HG03565 (cell line): ENCODE measurements at regions not wholly inside any gene's neighbourhood (a gene's known extent, or its start where the extent isn't known, plus 50 kb on each side); places are given as distances from the start of the nearest gene placed in this dataset.
"Not testable (repeated sequence)": the region's sequence is repeated elsewhere in the genome, so short reads cannot be mapped to it uniquely, and the experiment has no call there.

Source experiments
- ATAC-seq: cut with Tn5 transposase; IDR thresholded peaks from one replicate; pipeline ENCODE4 v1.9.1; 2021; ENCODE audit warnings: mild to moderate bottlenecking, moderate library complexity; ENCODE audit not compliant: unreplicated experiment

- not testable (repeated sequence) for ATAC-seq
Measured at GRCh38 chr2:18266699-18267098, 293.8 kb downstream of the RDH14 start.

GRCh38 chr2:18265614-18266586 lies 294.6 kb downstream of the RDH14 start:
- no peak for ATAC-seq

DNA sequence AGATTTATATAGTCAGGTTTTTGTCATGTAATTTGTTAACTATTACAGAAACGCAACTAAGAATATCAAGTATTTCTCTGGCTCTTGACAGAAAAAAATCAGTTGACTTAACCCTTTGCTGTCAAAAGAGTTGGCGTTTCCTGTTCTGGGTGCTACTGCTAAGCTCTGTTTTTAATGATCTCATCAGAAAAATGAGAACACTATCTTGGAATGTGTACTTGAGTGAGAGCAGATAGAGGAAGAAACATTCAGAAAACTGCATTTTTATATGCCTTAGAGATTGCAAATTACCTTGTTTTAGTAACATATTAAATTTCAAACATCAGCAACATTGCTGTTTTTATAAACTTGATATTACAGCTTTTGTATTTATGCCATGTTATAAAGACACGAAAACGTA lies 297.9 kb downstream of the RDH14 start:
- no peak for ATAC-seq

- ATAC-seq, result no peak
Measured at GRCh38 chr2:18253686-18254197, 306.7 kb downstream of the RDH14 start.

GRCh38 chr2:18251486-18251885 lies 309.0 kb downstream of the RDH14 start:
- ATAC-seq, result no peak

DNA sequence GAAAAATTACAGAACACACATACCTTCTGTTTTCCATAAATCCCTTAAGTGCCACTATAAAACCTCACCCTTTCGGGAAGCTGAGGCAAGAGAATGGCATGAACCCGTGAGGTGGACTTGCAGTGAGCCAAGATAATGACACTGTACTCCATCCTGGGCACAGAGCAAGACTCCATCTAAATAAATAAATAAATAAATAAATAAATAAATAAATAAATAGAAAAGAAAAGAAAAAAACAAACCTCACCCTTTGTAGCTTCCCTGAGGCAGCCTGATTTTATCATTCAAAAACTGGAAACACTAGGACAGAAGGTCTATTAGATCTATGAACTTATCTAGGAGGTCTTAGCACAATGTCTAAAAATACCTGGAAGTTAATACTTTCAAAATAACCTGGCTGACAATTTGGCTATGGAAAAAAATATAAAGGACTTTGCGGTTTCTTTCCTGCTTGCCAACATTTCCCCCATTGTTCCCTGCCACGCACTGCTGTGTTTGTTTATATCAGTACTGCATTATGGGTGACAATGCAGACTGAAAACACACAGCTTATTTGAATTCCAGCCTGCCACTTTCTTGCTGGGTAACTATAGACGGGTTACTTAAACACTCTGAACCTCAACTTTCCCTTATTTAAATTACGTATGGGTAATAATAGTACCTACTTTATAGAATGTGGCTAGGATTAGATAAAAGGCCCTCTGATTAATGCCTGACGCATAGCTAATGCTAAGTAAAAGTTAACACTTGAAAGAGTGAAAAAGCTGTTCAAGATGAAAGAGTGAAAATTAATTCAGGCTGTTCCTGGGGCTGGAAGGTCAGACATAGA lies 313.0 kb downstream of the RDH14 start:
- no peak for ATAC-seq

DNA sequence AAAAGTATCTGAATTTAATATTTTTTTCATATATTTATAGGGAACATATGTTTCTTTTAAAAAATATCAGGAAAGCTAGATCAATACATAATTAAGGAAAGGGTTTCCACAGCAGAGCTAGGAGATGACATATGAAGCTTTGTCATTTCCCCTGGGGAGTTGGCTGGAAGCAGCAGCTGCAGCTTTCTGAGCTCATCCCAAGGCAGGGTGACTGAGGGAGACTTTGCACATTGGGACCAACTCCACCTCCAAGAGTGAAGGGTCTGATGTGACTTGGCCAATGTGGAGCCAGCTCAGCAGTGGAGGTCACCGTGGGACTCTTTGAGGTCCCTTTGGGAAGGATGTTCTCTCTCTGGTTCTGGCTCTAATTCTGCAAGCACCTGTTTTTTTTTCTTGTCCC lies 315.1 kb downstream of the RDH14 start:
- no peak for ATAC-seq

- no peak for ATAC-seq
Measured at GRCh38 chr2:18244845-18245244, 315.6 kb downstream of the RDH14 start.

GRCh38 chr2:18243816-18244215 lies 316.6 kb downstream of the RDH14 start:
- no peak for ATAC-seq

DNA sequence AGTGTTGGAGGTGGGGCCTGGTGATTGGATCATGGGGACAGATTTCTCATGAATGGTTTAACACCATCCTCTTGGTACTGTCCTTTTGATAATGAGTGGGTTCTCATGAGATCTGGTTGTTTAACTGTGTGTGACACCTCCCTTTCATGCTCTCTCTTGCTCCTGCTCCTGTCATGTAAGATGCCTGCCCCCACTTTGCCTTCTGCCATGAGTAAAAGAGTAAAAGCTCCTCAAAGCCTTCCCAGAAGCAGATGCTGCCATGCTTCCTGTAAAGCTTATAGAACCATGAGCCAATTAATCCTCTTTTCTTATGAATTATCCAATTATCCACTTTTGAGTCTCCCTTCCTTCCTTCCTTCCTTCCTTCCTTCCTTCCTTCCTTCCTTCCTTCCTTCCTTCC lies 317.7 kb downstream of the RDH14 start:
- ATAC-seq, result no peak

DNA sequence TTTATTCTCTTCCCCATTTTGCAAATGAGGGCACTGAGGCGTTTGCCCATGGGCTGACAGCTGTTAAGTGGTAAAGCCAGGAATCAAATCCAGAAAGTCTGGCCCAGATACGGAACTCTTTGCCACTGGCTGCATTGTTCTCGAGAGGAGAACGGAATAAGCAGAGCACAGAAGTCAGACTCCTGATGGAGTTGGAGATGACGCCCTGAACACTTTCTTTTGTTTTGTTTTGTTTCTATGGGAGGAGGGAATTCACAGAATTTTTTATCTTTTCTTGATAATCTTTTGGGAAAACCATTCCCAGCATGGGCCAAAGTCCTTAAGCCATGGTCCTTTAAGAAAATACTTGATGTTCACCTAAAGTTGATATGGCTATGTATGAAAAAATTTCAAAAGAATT lies 322.2 kb downstream of the RDH14 start:
- no peak for ATAC-seq

GRCh38 chr2:18237298-18237697 lies 323.2 kb downstream of the RDH14 start:
- no peak for ATAC-seq

GRCh38 chr2:18232731-18233438 lies 327.6 kb downstream of the RDH14 start:
- no peak for ATAC-seq

DNA sequence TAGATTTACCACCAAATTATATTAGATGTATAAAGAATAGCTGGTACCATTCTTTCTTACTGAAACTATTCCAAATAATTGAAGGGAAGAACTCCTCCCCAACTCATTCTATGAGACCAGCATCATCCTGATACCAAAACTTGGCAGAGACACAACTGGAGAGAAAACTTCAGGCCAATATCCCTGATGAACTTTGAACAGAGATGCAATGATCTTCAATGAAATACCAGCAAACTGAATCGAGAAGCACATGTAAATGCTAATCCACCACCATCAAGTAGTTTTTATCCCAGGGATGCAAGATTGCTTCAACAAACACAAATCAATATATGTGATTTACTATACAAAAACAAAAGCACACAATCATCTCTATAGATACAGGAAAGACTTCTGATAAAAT lies 329.8 kb downstream of the RDH14 start:
- no peak for ATAC-seq

DNA sequence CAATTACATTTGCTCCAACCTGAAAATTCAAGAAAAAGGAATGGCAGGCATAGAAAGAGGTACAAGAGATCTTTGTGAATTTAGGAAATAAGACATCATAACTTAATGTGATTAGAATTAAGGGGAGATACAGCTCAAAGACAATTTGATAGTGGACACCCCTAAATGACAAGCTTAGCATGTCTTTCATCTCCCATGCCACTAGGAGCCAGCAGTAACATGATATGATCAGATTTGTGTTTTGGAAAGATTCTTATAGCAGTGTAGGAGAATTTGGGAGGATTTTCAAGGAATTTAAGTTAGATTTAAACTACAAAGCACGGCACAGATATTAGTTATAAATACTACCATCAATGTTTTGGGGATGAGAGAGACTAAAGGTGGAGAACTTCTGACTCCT lies 340.8 kb downstream of the RDH14 start:
- ATAC-seq, result no peak

DNA sequence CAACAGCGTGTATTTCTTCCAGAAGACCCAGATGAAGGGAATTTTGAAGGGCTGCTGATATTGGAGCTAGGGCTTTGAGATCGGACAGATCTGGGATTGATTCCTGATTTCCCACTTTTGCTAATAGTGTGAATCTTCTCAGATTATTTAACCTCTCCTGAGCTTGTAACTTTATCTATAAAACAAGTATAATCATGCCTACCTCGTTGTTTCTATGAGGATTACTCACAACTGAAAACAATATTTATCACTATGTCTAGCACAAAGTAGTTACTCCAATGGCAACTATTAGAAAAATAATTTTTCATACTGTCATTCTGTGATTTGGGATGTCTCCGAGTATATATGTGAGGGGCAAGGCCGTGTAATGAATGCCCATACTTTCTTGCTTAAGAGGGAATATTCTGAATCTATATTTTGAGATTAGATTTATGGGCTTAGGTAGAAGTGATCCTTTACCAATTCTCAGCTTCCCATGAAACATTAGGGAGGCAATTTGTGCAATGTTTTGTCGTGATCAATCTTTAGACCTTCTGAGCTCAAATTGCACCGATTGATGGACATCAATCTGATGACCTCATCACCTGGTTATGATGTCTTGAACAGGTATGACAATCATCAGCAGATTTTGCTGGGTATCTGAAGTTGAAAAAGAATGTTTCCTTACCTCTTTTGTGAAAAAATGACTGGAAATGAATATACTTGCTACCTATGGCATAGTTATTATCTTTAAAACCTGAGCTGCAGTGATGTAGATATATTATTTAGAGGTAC lies 339.9 kb downstream of the KCNS3 start:
- no peak for ATAC-seq

DNA sequence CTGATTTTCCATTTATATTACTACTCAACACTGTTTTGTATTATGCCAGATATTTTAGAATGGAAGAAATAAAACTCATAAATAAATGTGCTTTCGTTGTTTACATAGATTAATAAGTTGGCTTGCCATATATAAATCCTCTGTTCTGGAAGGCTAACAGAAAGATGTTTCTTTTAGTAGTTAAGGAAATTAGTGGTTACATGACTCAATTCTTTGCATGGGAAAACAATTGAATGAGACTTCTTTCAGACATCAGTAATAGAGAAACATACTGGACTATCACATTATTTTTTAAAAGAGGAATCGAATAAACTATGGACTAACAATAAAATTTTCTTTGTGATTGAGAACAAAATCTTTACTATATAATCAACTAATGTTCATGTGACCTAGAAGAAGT lies 336.5 kb downstream of the KCNS3 start:
- no peak for ATAC-seq

DNA sequence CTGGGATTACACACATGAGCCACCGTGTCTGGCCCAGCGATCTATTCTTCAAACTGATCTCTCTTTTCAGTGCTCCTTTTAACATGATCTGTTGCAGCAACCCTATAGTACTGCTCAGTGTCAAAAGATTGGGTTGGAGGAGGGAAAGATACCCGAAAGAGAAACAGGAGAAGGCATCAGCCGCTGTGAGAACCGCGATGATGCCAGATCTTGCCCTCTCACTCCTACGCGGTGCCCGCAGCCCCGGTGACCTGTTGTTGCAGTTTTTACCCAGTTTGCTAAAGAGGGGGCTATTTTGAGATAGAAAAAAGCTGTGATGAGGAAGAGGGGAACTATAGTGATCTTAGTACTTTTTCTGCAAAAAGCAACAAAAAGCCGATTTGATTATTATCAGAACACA lies 335.5 kb downstream of the KCNS3 start:
- no peak for ATAC-seq

DNA sequence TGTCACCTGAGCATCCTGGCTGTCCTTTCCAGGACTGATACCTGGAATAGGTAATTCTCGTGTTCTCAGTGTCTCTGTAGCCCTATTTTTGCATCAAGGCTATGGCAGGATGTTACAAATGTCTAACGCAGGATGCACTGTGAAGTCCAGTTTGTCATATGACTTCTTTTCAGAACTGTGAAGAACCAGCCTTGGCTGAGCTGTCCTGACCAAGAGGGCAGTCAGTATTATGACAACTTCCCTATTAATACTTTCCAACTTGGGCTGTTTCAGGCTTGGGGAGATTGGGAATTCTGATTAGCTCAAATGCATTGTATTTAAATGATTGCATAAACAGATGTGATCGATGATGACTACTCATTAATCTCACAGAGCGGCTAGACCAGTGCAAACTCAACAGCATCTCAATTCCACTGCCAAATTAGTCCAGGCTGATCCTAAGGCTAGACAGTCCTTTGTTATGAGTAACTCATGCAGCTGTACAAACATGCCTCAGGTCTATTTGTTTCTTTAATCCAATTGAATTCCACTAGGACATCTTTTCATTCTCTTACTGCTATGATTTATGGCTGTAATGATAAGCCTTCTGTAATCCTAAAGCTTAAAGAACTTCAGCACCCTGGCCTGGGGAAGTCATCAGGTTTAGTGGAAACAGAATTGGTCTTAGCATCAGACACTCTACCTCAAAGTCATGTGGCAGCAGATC lies 331.6 kb downstream of the KCNS3 start:
- no peak for ATAC-seq

- no peak for ATAC-seq
Measured at GRCh38 chr2:18208956-18209355, 330.5 kb downstream of the KCNS3 start.
